ENCODE measurements at regions not wholly inside any gene's neighbourhood (a gene's known extent, or its start where the extent isn't known, plus 50 kb on each side); places are given as distances from the start of the nearest gene placed in this dataset.

GRCh38 chr4:42330002-42330592 is 67.2 kb upstream of the SHISA3 start:
- Histone ChIP-seq H3K18ac (ENCODE audit: insufficient read length, low read depth, low read length) (no peak overlapping the region), H3K9me3 (ENCODE audit: control insufficient read depth, low read depth, low read length) (no peaks in the 10 kb centered on the region), H4K8ac (replicated peaks; ENCODE audit: insufficient read length, low read depth, low read length) (no peak overlapping the region), H4K91ac (ENCODE audit: insufficient read length, low read depth, low read length) (no peak overlapping the region), H2BK15ac (ENCODE audit: low read depth, low read length) (no peak overlapping the region), H3K14ac (ENCODE audit: insufficient read depth, low read length) (no peak overlapping the region), H3K56ac (ENCODE audit: insufficient read length, low read depth, low read length) (no peak overlapping the region), H3K79me1 (ENCODE audit: insufficient read depth, low read depth, low read length, poor library complexity, severe bottlenecking) (no peaks in the 10 kb centered on the region), H2BK12ac (ENCODE audit: insufficient read length, low read depth, low read length) (no peak overlapping the region), H2BK20ac (ENCODE audit: low read depth, low read length, poor library complexity, severe bottlenecking) (no peak overlapping the region), H3K23ac (ENCODE audit: insufficient read length, low read depth, low read length) (no peak overlapping the region), H3K27me3 (ENCODE audit: insufficient read depth, low read length) (no peaks in the 10 kb centered on the region), H3K23me2 (ENCODE audit: insufficient read length, low read depth, low read length, poor library complexity, severe bottlenecking) (no peaks in the 10 kb centered on the region), H3K4me2 (ENCODE audit: insufficient read depth, insufficient read length, low read length) (no peak overlapping the region), H3T11ph (ENCODE audit: low read length) (no peak overlapping the region), H3K4me1 (ENCODE audit: insufficient read depth, low read length) (no peaks in the 10 kb centered on the region), H2BK5ac (ENCODE audit: insufficient read length, low read length) (no peak overlapping the region), H3K27ac (ENCODE audit: insufficient read length, low read depth, low read length) (no peak overlapping the region), H3K9ac (ENCODE audit: extremely low read depth, insufficient read length, low read length) (no peak overlapping the region), H2AK5ac (ENCODE audit: insufficient read length, low read length) (no peak overlapping the region), H3K79me2 (ENCODE audit: insufficient read depth, low read length) (no peaks in the 10 kb centered on the region), H4K5ac (ENCODE audit: insufficient read length, low read depth, low read length) (no peak overlapping the region), H4K20me1 (ENCODE audit: control insufficient read depth, insufficient read depth, insufficient read length) (no peaks in the 10 kb centered on the region), H2BK120ac (ENCODE audit: low read depth, low read length, poor library complexity, severe bottlenecking) (no peak overlapping the region), H3K4ac (ENCODE audit: low read depth, low read length) (no peak overlapping the region), H2AFZ (ENCODE audit: low read length) (no peak overlapping the region)
- Mint-ChIP-seq H3K36me3 (ENCODE audit: insufficient read depth in 1 of 3, low read depth in 3 of 3) (peaks cover 0 to 3% (median 0%) of the 10 kb centered on the region in 3 experiments; a peak in 2 of 7 replicates), H3K4me3 (no peak overlapping the region), H3K27me3 (ENCODE audit: low read depth) (peaks cover 5% of the 10 kb centered on the region; the same call in 1 of the 2 replicates), H3K4me1 (peaks cover 21% of the 10 kb centered on the region in 2 experiments), H3K9me3 (peaks cover 2 to 3% of the 10 kb centered on the region in 2 experiments; a peak in 2 of 5 replicates), H3K27ac (no peak overlapping the region)
- TF ChIP-seq CTCF (conservative IDR thresholded peaks at IDR 0.05), result no peak
- DNase-seq, result no peak
- WGBS (ENCODE audit: extremely low coverage, insufficient read length, low lambda C conversion rate), result no CpG with 5 or more reads among the region's 7 CpGs

Data from H9 (cell line).